ENCODE measurements at regions not wholly inside any gene's neighbourhood (a gene's known extent, or its start where the extent isn't known, plus 50 kb on each side); places are given as distances from the start of the nearest gene placed in this dataset.
"Not testable (repeated sequence)": the region's sequence is repeated elsewhere in the genome, so short reads cannot be mapped to it uniquely, and the experiment has no call there.

GRCh38 chr5:100401149-100401548 is 134.0 kb upstream of the FAM174A start:
- Histone ChIP-seq H2AFZ (ENCODE audit: low read length) (no peak overlapping the region), H3F3A (ENCODE audit: low read length, unreplicated experiment) (no peaks in the 10 kb centered on the region), H3K27me3 (ENCODE audit: low read length) (no peaks in the 10 kb centered on the region), H3K79me2 (ENCODE audit: low read length) (no peaks in the 10 kb centered on the region), H3K4me2 (ENCODE audit: low read length) (no peak overlapping the region), H3K9ac (ENCODE audit: low read length) (no peak overlapping the region), H4K20me1 (ENCODE audit: low read length) (no peaks in the 10 kb centered on the region), H3K36me3 (ENCODE audit: low read depth, low read length) (no peaks in the 10 kb centered on the region), H3K27ac (ENCODE audit: low read length) (no peak overlapping the region), H3K9me2 (replicated peaks; ENCODE audit: low read length) (no peaks in the 10 kb centered on the region), H3K4me3 (ENCODE audit: low read length) (no peak overlapping the region), H3K4me1 (ENCODE audit: insufficient read depth, low read length) (no peaks in the 10 kb centered on the region), H3K9me3 (ENCODE audit: low read length) (no peaks in the 10 kb centered on the region)
- intact Hi-C loops (cut with micrococcal nuclease), result no loop called here
- ATAC-seq (no peak), DNase-seq (no peak)
- CTCF ChIA-PET, result no interaction called here
- POLR2A ChIA-PET (ENCODE audit: unreplicated experiment), result no interaction called here
- TF ChIP-seq EZH2 (IDR thresholded peaks at IDR 0.05; ENCODE audit: low read length, unreplicated experiment), result no peak
- no peak for TF ChIP-seq CTCF (conservative IDR thresholded peaks at IDR 0.05; ENCODE audit: low read depth, low read length)
- TF ChIP-seq EZH2phosphoT487 (IDR thresholded peaks at IDR 0.05; ENCODE audit: borderline replicate concordance, low read length), result no peak
- BruUV-seq (replicated peaks), result no TSS peak

- CTCF ChIA-PET; H3K36me3 ChIP-seq (ENCODE audit: low read depth, low read length); H4K20me1 ChIP-seq (ENCODE audit: low read length); H3K27ac ChIP-seq (ENCODE audit: low read length); H3K9me3 ChIP-seq (ENCODE audit: low read length); H3K9me2 ChIP-seq (replicated peaks; ENCODE audit: low read length); H3K27me3 ChIP-seq (ENCODE audit: low read length); ATAC-seq; H3K4me2 ChIP-seq (ENCODE audit: low read length); H3F3A ChIP-seq (ENCODE audit: low read length, unreplicated experiment); BruUV-seq (replicated peaks); H3K4me3 ChIP-seq (ENCODE audit: low read length); H2AFZ ChIP-seq (ENCODE audit: low read length); H3K79me2 ChIP-seq (ENCODE audit: low read length); DNase-seq; intact Hi-C loops (cut with micrococcal nuclease); H3K9ac ChIP-seq (ENCODE audit: low read length); H3K4me1 ChIP-seq (ENCODE audit: insufficient read depth, low read length); POLR2A ChIA-PET (ENCODE audit: unreplicated experiment): not testable (repeated sequence)
These were observed 136.4 kb upstream of the FAM174A start for GRCh38 chr5:100398815-100399214.

GRCh38 chr5:100379254-100379858 is 155.8 kb upstream of the FAM174A start:
- H3K79me2 ChIP-seq (ENCODE audit: low read length); H3F3A ChIP-seq (ENCODE audit: low read length, unreplicated experiment); H3K27ac ChIP-seq (ENCODE audit: low read length); BruUV-seq (replicated peaks); H4K20me1 ChIP-seq (ENCODE audit: low read length); H3K4me1 ChIP-seq (ENCODE audit: insufficient read depth, low read length); DNase-seq; H3K36me3 ChIP-seq (ENCODE audit: low read depth, low read length); H3K4me2 ChIP-seq (ENCODE audit: low read length); H3K9me2 ChIP-seq (replicated peaks; ENCODE audit: low read length); H2AFZ ChIP-seq (ENCODE audit: low read length); H3K9ac ChIP-seq (ENCODE audit: low read length); H3K9me3 ChIP-seq (ENCODE audit: low read length); H3K27me3 ChIP-seq (ENCODE audit: low read length); H3K4me3 ChIP-seq (ENCODE audit: low read length); intact Hi-C loops (cut with micrococcal nuclease); POLR2A ChIA-PET (ENCODE audit: unreplicated experiment); CTCF ChIA-PET; ATAC-seq: not testable (repeated sequence)

GRCh38 chr5:100364757-100365478 is 170.3 kb upstream of the FAM174A start:
- intact Hi-C loops (cut with micrococcal nuclease); H2AFZ ChIP-seq (ENCODE audit: low read length); H3K9me3 ChIP-seq (ENCODE audit: low read length); H3K4me3 ChIP-seq (ENCODE audit: low read length); POLR2A ChIA-PET (ENCODE audit: unreplicated experiment); H3K27me3 ChIP-seq (ENCODE audit: low read length); CTCF ChIA-PET; H3K79me2 ChIP-seq (ENCODE audit: low read length); H3F3A ChIP-seq (ENCODE audit: low read length, unreplicated experiment); H4K20me1 ChIP-seq (ENCODE audit: low read length); H3K36me3 ChIP-seq (ENCODE audit: low read depth, low read length); H3K9me2 ChIP-seq (replicated peaks; ENCODE audit: low read length); H3K9ac ChIP-seq (ENCODE audit: low read length); BruUV-seq (replicated peaks): not testable (repeated sequence)
- ATAC-seq, result peak; percentile 89
- Histone ChIP-seq H3K4me2 (ENCODE audit: low read length) (peak overlapping the region; percentile 62), H3K4me1 (ENCODE audit: insufficient read depth, low read length) (peaks cover 17% of the 10 kb centered on the region), H3K27ac (ENCODE audit: low read length) (peak overlapping the region; percentile 52; the same call in 1 of the 2 replicates)
- peak; percentile 54 for DNase-seq

- H3K36me3 ChIP-seq (ENCODE audit: low read depth, low read length); H3F3A ChIP-seq (ENCODE audit: low read length, unreplicated experiment); BruUV-seq (replicated peaks); H3K4me3 ChIP-seq (ENCODE audit: low read length); H4K20me1 ChIP-seq (ENCODE audit: low read length); H3K9ac ChIP-seq (ENCODE audit: low read length); intact Hi-C loops (cut with micrococcal nuclease); H3K79me2 ChIP-seq (ENCODE audit: low read length); H3K27me3 ChIP-seq (ENCODE audit: low read length); H2AFZ ChIP-seq (ENCODE audit: low read length); POLR2A ChIA-PET (ENCODE audit: unreplicated experiment); H3K9me2 ChIP-seq (replicated peaks; ENCODE audit: low read length); H3K9me3 ChIP-seq (ENCODE audit: low read length): not testable (repeated sequence)
- H3K27ac ChIP-seq (ENCODE audit: low read length), result peak overlapping the region; percentile 52; the same call in 1 of the 2 replicates
- DNase-seq, result peak; percentile 36
- CTCF ChIA-PET, result interaction anchor here (0.6 kb wide), 1 partner anchor 53 kb away, joined by 3 read pairs; no protein-coding TSS in a partner anchor
- ATAC-seq, result peak; percentile 73
- H3K4me1 ChIP-seq (ENCODE audit: insufficient read depth, low read length), result peaks cover 17% of the 10 kb centered on the region
- H3K4me2 ChIP-seq (ENCODE audit: low read length), result peak overlapping the region; percentile 62
These were observed 170.8 kb upstream of the FAM174A start for GRCh38 chr5:100364343-100364742.

GRCh38 chr5:100359998-100360397 is 175.2 kb upstream of the FAM174A start:
- H3K9me3 ChIP-seq (ENCODE audit: low read length); intact Hi-C loops (cut with micrococcal nuclease); H3K9me2 ChIP-seq (replicated peaks; ENCODE audit: low read length); H3K27me3 ChIP-seq (ENCODE audit: low read length); ATAC-seq; H3K9ac ChIP-seq (ENCODE audit: low read length); DNase-seq; H2AFZ ChIP-seq (ENCODE audit: low read length); H3F3A ChIP-seq (ENCODE audit: low read length, unreplicated experiment); H3K27ac ChIP-seq (ENCODE audit: low read length); H3K4me1 ChIP-seq (ENCODE audit: insufficient read depth, low read length); POLR2A ChIA-PET (ENCODE audit: unreplicated experiment); H3K36me3 ChIP-seq (ENCODE audit: low read depth, low read length); CTCF ChIA-PET; H3K4me2 ChIP-seq (ENCODE audit: low read length); BruUV-seq (replicated peaks); H3K79me2 ChIP-seq (ENCODE audit: low read length); H3K4me3 ChIP-seq (ENCODE audit: low read length); H4K20me1 ChIP-seq (ENCODE audit: low read length): not testable (repeated sequence)

All from PC-3 (cell line).